Fibroblast of lung (primary cell): ENCODE measurements at regions not wholly inside any gene's neighbourhood (a gene's known extent, or its start where the extent isn't known, plus 50 kb on each side); places are given as distances from the start of the nearest gene placed in this dataset.

Experiments used
- DNase-seq, 2 donors: peaks; one replicate each; pipeline versions ENCODE4 v3.0.0 to v3.0.0-alpha.2; 2010; ENCODE audit warnings: low read depth in 2 of 2
- H2AFZ ChIP-seq: 2 replicates; pipeline ENCODE4 v1.5.1; 2012; ENCODE audit warnings: low read length, control low read depth, inconsistent platforms
- H3K27ac ChIP-seq: 2 replicates; pipeline ENCODE4 v1.5.1; 2011; ENCODE audit warnings: low read length, control low read depth; ENCODE audit not compliant: insufficient read depth
- H3K27me3 ChIP-seq: 2 replicates; pipeline ENCODE4 v1.5.1; 2011; ENCODE audit warnings: mild to moderate bottlenecking, low read length; ENCODE audit not compliant: control insufficient read depth, insufficient read depth
- H3K36me3 ChIP-seq: 2 replicates; pipeline ENCODE4 v1.5.1; 2011; ENCODE audit warnings: low read length; ENCODE audit not compliant: control insufficient read depth, insufficient read depth
- H3K4me1 ChIP-seq: 2 replicates; pipeline ENCODE4 v1.5.1; 2011; ENCODE audit warnings: low read length; ENCODE audit not compliant: control insufficient read depth, insufficient read depth; ENCODE audit errors: extremely low read depth
- H3K4me2 ChIP-seq: 2 replicates; pipeline ENCODE4 v1.5.1; 2011; ENCODE audit warnings: low read length, control low read depth; ENCODE audit not compliant: insufficient read depth; ENCODE audit errors: extremely low read depth
- H3K4me3 ChIP-seq, 4 experiments: fragments of 200-600 bp in 1 of 4; sonication (generic) in 1 of 4; replicated peaks in 1 of 4; 2 replicates each; pipeline ENCODE4 v1.5.1; 2011 to 2016; ENCODE audit warnings: low read length in 4 of 4, low read depth in 3 of 4, mild to moderate bottlenecking in 3 of 4, control low read depth in 2 of 4, inconsistent platforms in 1 of 4, mixed read lengths in 1 of 4; ENCODE audit not compliant: insufficient read depth in 1 of 4; ENCODE audit errors: control extremely low read depth in 1 of 4
- H3K79me2 ChIP-seq: 2 replicates; pipeline ENCODE4 v1.5.1; 2012; ENCODE audit warnings: mild to moderate bottlenecking, low read length, inconsistent platforms; ENCODE audit not compliant: control insufficient read depth, insufficient read depth
- H3K9ac ChIP-seq: 2 replicates; pipeline ENCODE4 v1.5.1; 2011; ENCODE audit warnings: mild to moderate bottlenecking, low read length, control low read depth; ENCODE audit not compliant: insufficient read depth
- H3K9me3 ChIP-seq: 2 replicates; pipeline ENCODE4 v1.5.1; 2012; ENCODE audit warnings: low read depth, low read length; ENCODE audit not compliant: control insufficient read depth, insufficient read depth
- H4K20me1 ChIP-seq: 2 replicates; pipeline ENCODE4 v1.5.1; 2011; ENCODE audit warnings: low read length; ENCODE audit not compliant: control insufficient read depth, insufficient read depth; ENCODE audit errors: extremely low read depth
- CTCF ChIP-seq, 2 donors: IDR thresholded peaks in 1 of 2; conservative IDR thresholded peaks in 1 of 2; 1 replicate in 1 of 2; 2 replicates in 1 of 2; pipeline ENCODE4 v1.5.1; 2011 to 2012; ENCODE audit warnings: low read length in 2 of 2, control low read depth in 1 of 2, inconsistent platforms in 1 of 2, low read depth in 1 of 2, mild to moderate bottlenecking in 1 of 2
- EZH2 ChIP-seq: IDR thresholded peaks from 2 replicates; pipeline ENCODE4 v1.5.1; 2012; ENCODE audit warnings: low read length, control low read depth, mild to moderate bottlenecking; ENCODE audit errors: missing control alignments

GRCh38 chr15:38652183-38652794 lies 87.7 kb upstream of the RASGRP1 start:
- Histone ChIP-seq H3K9ac (no peak overlapping the region), H3K9me3 (no peaks in the 10 kb centered on the region), H3K4me1 (no peaks in the 10 kb centered on the region), H3K79me2 (no peaks in the 10 kb centered on the region), H2AFZ (no peak overlapping the region), H3K27ac (no peak overlapping the region), H3K27me3 (peaks cover 7% of the 10 kb centered on the region), H3K4me2 (no peak overlapping the region), H4K20me1 (no peaks in the 10 kb centered on the region), H3K36me3 (no peaks in the 10 kb centered on the region), H3K4me3 (no peak overlapping the region)
- TF ChIP-seq CTCF (conservative IDR thresholded peaks at IDR 0.05 in 1 of 2, IDR thresholded peaks at IDR 0.05 in 1 of 2; ENCODE audit: low read depth in 1 of 2, low read length in 2 of 2) (no peak), EZH2 (no peak)
- no peak for DNase-seq

GRCh38 chr15:38652998-38653397 lies 88.4 kb upstream of the RASGRP1 start:
- H4K20me1 ChIP-seq: no peaks in the 10 kb centered on the region
- no peak overlapping the region for H3K4me2 ChIP-seq
- H3K4me1 ChIP-seq: no peaks in the 10 kb centered on the region
- H2AFZ ChIP-seq: no peak overlapping the region
- H3K9me3 ChIP-seq: no peaks in the 10 kb centered on the region
- TF ChIP-seq EZH2 (no peak), CTCF (conservative IDR thresholded peaks at IDR 0.05 in 1 of 2, IDR thresholded peaks at IDR 0.05 in 1 of 2; ENCODE audit: low read depth in 1 of 2, low read length in 2 of 2) (no peak)
- no peaks in the 10 kb centered on the region for H3K36me3 ChIP-seq
- H3K79me2 ChIP-seq: no peaks in the 10 kb centered on the region
- peaks cover 7% of the 10 kb centered on the region for H3K27me3 ChIP-seq
- no peak overlapping the region for H3K27ac ChIP-seq
- H3K4me3 ChIP-seq: no peak overlapping the region
- no peak for DNase-seq
- H3K9ac ChIP-seq: no peak overlapping the region

- Histone ChIP-seq H3K36me3 (no peaks in the 10 kb centered on the region), H2AFZ (no peak overlapping the region), H3K4me1 (no peaks in the 10 kb centered on the region), H3K9me3 (no peaks in the 10 kb centered on the region), H3K27me3 (peaks cover 2% of the 10 kb centered on the region), H3K27ac (no peak overlapping the region), H3K4me3 (no peak overlapping the region), H3K4me2 (no peak overlapping the region), H4K20me1 (no peaks in the 10 kb centered on the region), H3K9ac (no peak overlapping the region), H3K79me2 (no peaks in the 10 kb centered on the region)
- TF ChIP-seq EZH2 (no peak), CTCF (conservative IDR thresholded peaks at IDR 0.05 in 1 of 2, IDR thresholded peaks at IDR 0.05 in 1 of 2; ENCODE audit: low read depth in 1 of 2, low read length in 2 of 2) (no peak)
- DNase-seq: no peak
Measured at GRCh38 chr15:38658431-38658830, 93.8 kb upstream of the RASGRP1 start.
